SK-N-SH (cell line): ENCODE measurements at regions not wholly inside any gene's neighbourhood (a gene's known extent, or its start where the extent isn't known, plus 50 kb on each side); places are given as distances from the start of the nearest gene placed in this dataset.

Experiments used
- CTCF ChIA-PET: fragments of 300-600, 350-600 bp; formaldehyde crosslinking; extraction: SDS; loops from one replicate; lab custom pipeline; 2021; lab: Yijun Ruan, JAX
- POLR2A ChIA-PET: fragments of 350-600 bp; sonication (Branson Sonifier 250); formaldehyde crosslinking; extraction: SDS; loops from one replicate; lab custom pipeline; 2020; ENCODE audit warnings: antibody characterized with exemption, inconsistent platforms; lab: Yijun Ruan, JAX
- DNase-seq: peaks from one replicate; pipeline ENCODE4 v3.0.0; 2012
- H2AFZ ChIP-seq: fragments of 200-600 bp; sonication (generic); 2 replicates; pipeline ENCODE4 v1.8.1; 2016; ENCODE audit warnings: antibody characterized with exemption, mild to moderate bottlenecking, low read depth
- H3F3A ChIP-seq: fragments of 200-600 bp; sonication (generic); replicated peaks from 2 replicates; pipeline ENCODE3; 2016; ENCODE audit warnings: antibody characterized with exemption, mild to moderate bottlenecking; ENCODE audit not compliant: insufficient read depth
- H3K27ac ChIP-seq, 2 experiments: fragments of 200-500 bp in 1 of 2; fragments of 200-600 bp in 1 of 2; sonication (Bioruptor generic) in 1 of 2; sonication (generic), shearing (Covaris generic) in 1 of 2; 2 replicates each; pipeline versions ENCODE4 v1.5.1 to v1.6.1; 2014 to 2016; ENCODE audit warnings: low read depth in 2 of 2, inconsistent platforms in 1 of 2, low read length in 1 of 2, mild to moderate bottlenecking in 1 of 2, mixed read lengths in 1 of 2
- H3K27me3 ChIP-seq: fragments of 200-600 bp; sonication (generic), shearing (Covaris generic); 2 replicates; pipeline ENCODE4 v1.6.1; 2016; ENCODE audit warnings: mixed run types; ENCODE audit not compliant: insufficient read depth
- H3K36me3 ChIP-seq, 2 experiments: fragments of 200-500 bp in 1 of 2; fragments of 200-600 bp in 1 of 2; sonication (Bioruptor generic) in 1 of 2; sonication (generic) in 1 of 2; replicated peaks in 1 of 2; 2 replicates each; pipeline versions ENCODE3 to v1.5.1; 2014 to 2016; ENCODE audit warnings: low read length in 1 of 2, mild to moderate bottlenecking in 1 of 2; ENCODE audit not compliant: insufficient read depth in 2 of 2, control insufficient read depth in 1 of 2
- H3K4me1 ChIP-seq, 2 experiments: fragments of 200-500 bp in 1 of 2; fragments of 200-600 bp in 1 of 2; sonication (Bioruptor generic) in 1 of 2; sonication (generic), shearing (Covaris generic) in 1 of 2; 2 replicates each; pipeline versions ENCODE4 v1.5.1 to v1.6.1; 2014 to 2016; ENCODE audit warnings: low read depth in 1 of 2, low read length in 1 of 2, mixed run types in 1 of 2; ENCODE audit not compliant: insufficient read depth in 2 of 2, control insufficient read depth in 1 of 2
- H3K4me2 ChIP-seq: fragments of 200-600 bp; sonication (generic), shearing (Covaris generic); 2 replicates; pipeline ENCODE4 v1.6.1; 2017; ENCODE audit warnings: mixed run types
- H3K4me3 ChIP-seq, 2 experiments: fragments of 200-500 bp in 1 of 2; fragments of 200-600 bp in 1 of 2; sonication (Bioruptor generic) in 1 of 2; sonication (generic), shearing (Covaris generic) in 1 of 2; 2 replicates each; pipeline versions ENCODE4 v1.5.1 to v1.8.1; 2014 to 2016; ENCODE audit warnings: low read depth in 2 of 2, inconsistent platforms in 1 of 2, low read length in 1 of 2, mild to moderate bottlenecking in 1 of 2, mixed read lengths in 1 of 2, moderate library complexity in 1 of 2
- H3K79me2 ChIP-seq: fragments of 200-600 bp; sonication (generic); 2 replicates; pipeline ENCODE4 v1.8.1; 2017; ENCODE audit warnings: mild to moderate bottlenecking; ENCODE audit not compliant: insufficient read depth
- H3K9ac ChIP-seq: fragments of 200-600 bp; sonication (generic); 2 replicates; pipeline ENCODE4 v1.6.1; 2017; ENCODE audit warnings: mixed run types
- H3K9me2 ChIP-seq: fragments of 200-600 bp; sonication (generic); 2 replicates; pipeline ENCODE4 v1.6.1; 2017; ENCODE audit warnings: mixed run types
- H3K9me3 ChIP-seq: fragments of 200-600 bp; sonication (generic); 2 replicates; pipeline ENCODE4 v1.6.1; 2017; ENCODE audit warnings: mixed run types, mild to moderate bottlenecking, moderate library complexity
- H4K20me1 ChIP-seq: fragments of 200-600 bp; sonication (generic); 2 replicates; pipeline ENCODE4 v1.6.1; 2017; ENCODE audit warnings: mild to moderate bottlenecking, mixed run types; ENCODE audit not compliant: insufficient read depth
- CTCF ChIP-seq: fragments of 200-600 bp; sonication (generic); IDR thresholded peaks from 2 replicates; pipeline ENCODE4 v1.6.1; 2017; ENCODE audit warnings: antibody characterized with exemption, mild to moderate bottlenecking, moderate library complexity
- EP300 ChIP-seq, 2 experiments: IDR thresholded peaks; 2 replicates each; pipeline versions ENCODE4 v1.4.0 to v1.6.1; 2012; ENCODE audit warnings: borderline replicate concordance in 1 of 2, low read depth in 1 of 2, low read length in 1 of 2
- FOSL2 ChIP-seq: IDR thresholded peaks from 2 replicates; pipeline ENCODE4 v1.4.0; 2012; ENCODE audit warnings: low read depth, mild to moderate bottlenecking, moderate library complexity, borderline replicate concordance
- FOXJ3 ChIP-seq: sonication (generic); formaldehyde crosslinking; IDR thresholded peaks from 2 replicates; pipeline ENCODE4 v1.5.1; 2020; ENCODE audit warnings: mild to moderate bottlenecking, missing genetic modification reagents
- GABPA ChIP-seq: IDR thresholded peaks from 2 replicates; pipeline ENCODE4 v1.4.0; 2012; ENCODE audit warnings: low read depth, mild to moderate bottlenecking
- IRF3 ChIP-seq: fragments of 150-350 bp; IDR thresholded peaks from 2 replicates; pipeline ENCODE4 v1.6.1; 2016; ENCODE audit warnings: mild to moderate bottlenecking, low read depth, low read length
- MEF2A ChIP-seq: IDR thresholded peaks from 2 replicates; pipeline ENCODE4 v1.4.0; 2012; ENCODE audit warnings: low read depth, borderline replicate concordance
- MXI1 ChIP-seq: IDR thresholded peaks from 2 replicates; pipeline ENCODE4 v1.6.1; 2012; ENCODE audit warnings: mild to moderate bottlenecking, low read depth, low read length, improper control_type of control experiment
- NFIC ChIP-seq: IDR thresholded peaks from 2 replicates; pipeline ENCODE4 v1.4.0; 2012; ENCODE audit warnings: borderline replicate concordance
- NRF1 ChIP-seq: IDR thresholded peaks from 2 replicates; pipeline ENCODE4 v1.6.1; 2012; ENCODE audit warnings: low read depth, mild to moderate bottlenecking, low read length
- PBX3 ChIP-seq: IDR thresholded peaks from 2 replicates; pipeline ENCODE4; 2012
- POLR2AphosphoS5 ChIP-seq: IDR thresholded peaks from 2 replicates; pipeline ENCODE4 v1.6.1; 2012; ENCODE audit warnings: low read depth, low read length
- RAD21 ChIP-seq: IDR thresholded peaks from 2 replicates; pipeline ENCODE4 v1.6.1; 2012; ENCODE audit warnings: mild to moderate bottlenecking, low read length
- RCOR1 ChIP-seq: fragments of 150-350 bp; IDR thresholded peaks from 2 replicates; pipeline ENCODE4 v1.6.1; 2017; ENCODE audit warnings: antibody characterized with exemption, low read length
- RFX5 ChIP-seq: IDR thresholded peaks from 2 replicates; pipeline ENCODE4 v1.6.1; 2012; ENCODE audit warnings: mild to moderate bottlenecking, improper control_type of control experiment, low read length
- RXRA ChIP-seq: IDR thresholded peaks from 2 replicates; pipeline ENCODE4 v1.4.0; 2012; ENCODE audit warnings: low read depth, mild to moderate bottlenecking, borderline replicate concordance
- SMC3 ChIP-seq: IDR thresholded peaks from 2 replicates; pipeline ENCODE4 v1.6.1; 2012; ENCODE audit warnings: low read depth, low read length, improper control_type of control experiment
- USF2 ChIP-seq: fragments of 150-350 bp; IDR thresholded peaks from 2 replicates; pipeline ENCODE4 v1.6.1; 2017; ENCODE audit warnings: antibody characterized with exemption, low read length, low read depth, borderline replicate concordance
- YY1 ChIP-seq: IDR thresholded peaks from 2 replicates; pipeline ENCODE4 v1.4.0; 2012; ENCODE audit warnings: low read depth, mild to moderate bottlenecking
- WGBS: methylation state at CpG from one replicate; pipeline ENCODE4 v1.1.6; 2017; ENCODE audit warnings: low lambda C conversion rate; 5-methylcytosine and 5-hydroxymethylcytosine counted together

GRCh38 chr18:78670778-78671391 is 308.7 kb upstream of the SALL3 start:
- Histone ChIP-seq H3K9ac (no peak overlapping the region), H3F3A (no peaks in the 10 kb centered on the region), H3K4me3 (no peak overlapping the region), H3K4me2 (no peak overlapping the region), H3K9me2 (no peaks in the 10 kb centered on the region), H3K27me3 (peaks cover 16% of the 10 kb centered on the region; the same call in 1 of the 2 replicates), H3K36me3 (no peaks in the 10 kb centered on the region), H2AFZ (no peak overlapping the region), H3K4me1 (no peaks in the 10 kb centered on the region), H3K9me3 (no peaks in the 10 kb centered on the region), H3K27ac (no peak overlapping the region), H4K20me1 (no peaks in the 10 kb centered on the region), H3K79me2 (no peaks in the 10 kb centered on the region)
- no peak for DNase-seq
- WGBS: 9% methylated on average over 11 of the region's 14 CpGs
- ChIA-PET CTCF (no interaction called here), POLR2A (no interaction called here)
- TF ChIP-seq EP300 (IDR thresholded peaks at IDR 0.05; ENCODE audit: borderline replicate concordance in 1 of 2, low read depth in 1 of 2, low read length in 1 of 2) (no peak), USF2 (no peak), RFX5 (no peak), NRF1 (no peak), RCOR1 (no peak), CTCF (no peak), PBX3 (no peak), RXRA (no peak), MEF2A (no peak)

GRCh38 chr18:78671551-78671950 is 308.1 kb upstream of the SALL3 start:
- Histone ChIP-seq H3F3A (no peaks in the 10 kb centered on the region), H3K9me2 (no peaks in the 10 kb centered on the region), H4K20me1 (no peaks in the 10 kb centered on the region), H3K4me3 (no peak overlapping the region), H3K27me3 (peaks cover 16% of the 10 kb centered on the region; the same call in 1 of the 2 replicates), H3K9me3 (no peaks in the 10 kb centered on the region), H3K9ac (no peak overlapping the region), H3K79me2 (no peaks in the 10 kb centered on the region), H3K27ac (no peak overlapping the region), H3K4me2 (no peak overlapping the region), H3K36me3 (no peaks in the 10 kb centered on the region), H2AFZ (no peak overlapping the region), H3K4me1 (no peaks in the 10 kb centered on the region)
- ChIA-PET POLR2A (no interaction called here), CTCF (no interaction called here)
- TF ChIP-seq FOXJ3 (no peak), SMC3 (no peak), GABPA (no peak), NRF1 (no peak), RAD21 (no peak), CTCF (no peak), NFIC (no peak), MXI1 (no peak), FOSL2 (no peak), RCOR1 (no peak), YY1 (no peak), POLR2AphosphoS5 (no peak), IRF3 (no peak)
- 21% methylated on average over 8 of the region's 15 CpGs for WGBS
- no peak for DNase-seq
